ENCODE measurements at regions not wholly inside any gene's neighbourhood (a gene's known extent, or its start where the extent isn't known, plus 50 kb on each side); places are given as distances from the start of the nearest gene placed in this dataset.

DNA sequence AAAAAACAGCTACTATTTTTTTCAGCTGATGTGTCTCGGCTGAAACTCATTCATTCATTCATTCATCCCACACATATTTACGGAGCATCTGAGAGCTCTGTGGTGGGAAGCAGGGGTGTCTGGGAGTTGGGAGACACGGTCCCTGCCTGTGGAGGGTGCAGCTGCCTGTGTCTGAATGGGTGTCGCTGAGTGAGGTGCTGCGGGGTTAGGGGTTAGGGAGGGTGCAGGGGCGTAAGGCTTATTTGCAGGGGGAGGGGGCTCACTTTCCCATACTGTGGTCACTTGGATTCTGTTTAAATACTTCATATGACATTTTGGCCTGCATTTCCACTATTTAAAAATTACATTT is 89.4 kb upstream of the ASB18 start:
- no peak for DNase-seq (ENCODE audit: low read depth, low spot score)
- H3K36me3 ChIP-seq (ENCODE audit: control insufficient read depth, insufficient read depth, low read length): no peaks in the 10 kb centered on the region; the same call in 1 of the 2 replicates
- no peak overlapping the region for H3K4me3 ChIP-seq (ENCODE audit: low read depth in 2 of 2, low read length in 2 of 2)
- CTCF ChIA-PET: no interaction called here
- BruUV-seq (replicated peaks): no TSS peak
- POLR2A ChIA-PET: no interaction called here
- in situ Hi-C loops (cut with HindIII; ENCODE audit: low pct_unique_long_range_greater_than_20kb, low sequenced_read_pairs): no loop called here
- intact Hi-C loops (cut with micrococcal nuclease; ENCODE audit: unreplicated experiment): loop anchor here (2.0 to 5.0 kb wide), 3 partner anchors 214 to 707 kb away; partner anchors contain the start of gene ACKR3
- no peak for ATAC-seq
- H3K27ac ChIP-seq (ENCODE audit: low read length): no peak overlapping the region
- TF ChIP-seq, protein P1, sequence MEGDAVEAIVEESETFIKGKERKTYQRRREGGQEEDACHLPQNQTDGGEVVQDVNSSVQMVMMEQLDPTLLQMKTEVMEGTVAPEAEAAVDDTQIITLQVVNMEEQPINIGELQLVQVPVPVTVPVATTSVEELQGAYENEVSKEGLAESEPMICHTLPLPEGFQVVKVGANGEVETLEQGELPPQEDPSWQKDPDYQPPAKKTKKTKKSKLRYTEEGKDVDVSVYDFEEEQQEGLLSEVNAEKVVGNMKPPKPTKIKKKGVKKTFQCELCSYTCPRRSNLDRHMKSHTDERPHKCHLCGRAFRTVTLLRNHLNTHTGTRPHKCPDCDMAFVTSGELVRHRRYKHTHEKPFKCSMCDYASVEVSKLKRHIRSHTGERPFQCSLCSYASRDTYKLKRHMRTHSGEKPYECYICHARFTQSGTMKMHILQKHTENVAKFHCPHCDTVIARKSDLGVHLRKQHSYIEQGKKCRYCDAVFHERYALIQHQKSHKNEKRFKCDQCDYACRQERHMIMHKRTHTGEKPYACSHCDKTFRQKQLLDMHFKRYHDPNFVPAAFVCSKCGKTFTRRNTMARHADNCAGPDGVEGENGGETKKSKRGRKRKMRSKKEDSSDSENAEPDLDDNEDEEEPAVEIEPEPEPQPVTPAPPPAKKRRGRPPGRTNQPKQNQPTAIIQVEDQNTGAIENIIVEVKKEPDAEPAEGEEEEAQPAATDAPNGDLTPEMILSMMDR (IDR thresholded peaks at IDR 0.05): no peak
- TF ChIP-seq, protein P2, sequence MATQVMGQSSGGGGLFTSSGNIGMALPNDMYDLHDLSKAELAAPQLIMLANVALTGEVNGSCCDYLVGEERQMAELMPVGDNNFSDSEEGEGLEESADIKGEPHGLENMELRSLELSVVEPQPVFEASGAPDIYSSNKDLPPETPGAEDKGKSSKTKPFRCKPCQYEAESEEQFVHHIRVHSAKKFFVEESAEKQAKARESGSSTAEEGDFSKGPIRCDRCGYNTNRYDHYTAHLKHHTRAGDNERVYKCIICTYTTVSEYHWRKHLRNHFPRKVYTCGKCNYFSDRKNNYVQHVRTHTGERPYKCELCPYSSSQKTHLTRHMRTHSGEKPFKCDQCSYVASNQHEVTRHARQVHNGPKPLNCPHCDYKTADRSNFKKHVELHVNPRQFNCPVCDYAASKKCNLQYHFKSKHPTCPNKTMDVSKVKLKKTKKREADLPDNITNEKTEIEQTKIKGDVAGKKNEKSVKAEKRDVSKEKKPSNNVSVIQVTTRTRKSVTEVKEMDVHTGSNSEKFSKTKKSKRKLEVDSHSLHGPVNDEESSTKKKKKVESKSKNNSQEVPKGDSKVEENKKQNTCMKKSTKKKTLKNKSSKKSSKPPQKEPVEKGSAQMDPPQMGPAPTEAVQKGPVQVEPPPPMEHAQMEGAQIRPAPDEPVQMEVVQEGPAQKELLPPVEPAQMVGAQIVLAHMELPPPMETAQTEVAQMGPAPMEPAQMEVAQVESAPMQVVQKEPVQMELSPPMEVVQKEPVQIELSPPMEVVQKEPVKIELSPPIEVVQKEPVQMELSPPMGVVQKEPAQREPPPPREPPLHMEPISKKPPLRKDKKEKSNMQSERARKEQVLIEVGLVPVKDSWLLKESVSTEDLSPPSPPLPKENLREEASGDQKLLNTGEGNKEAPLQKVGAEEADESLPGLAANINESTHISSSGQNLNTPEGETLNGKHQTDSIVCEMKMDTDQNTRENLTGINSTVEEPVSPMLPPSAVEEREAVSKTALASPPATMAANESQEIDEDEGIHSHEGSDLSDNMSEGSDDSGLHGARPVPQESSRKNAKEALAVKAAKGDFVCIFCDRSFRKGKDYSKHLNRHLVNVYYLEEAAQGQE (IDR thresholded peaks at IDR 0.05; ENCODE audit: insufficient read depth in 1 of 2, low read depth in 2 of 2, low read length in 1 of 2): no peak
- no peak for TF ChIP-seq POLR2AphosphoS5 (IDR thresholded peaks at IDR 0.05; ENCODE audit: low read depth, low read length)
- no peaks in the 10 kb centered on the region for H3K27me3 ChIP-seq (ENCODE audit: control insufficient read depth, insufficient read depth, low read length)
- H3K4me1 ChIP-seq (ENCODE audit: control insufficient read depth, insufficient read depth, low read length): no peaks in the 10 kb centered on the region
- H3K9me3 ChIP-seq (ENCODE audit: control insufficient read depth, insufficient read depth, low read depth, low read length): no peaks in the 10 kb centered on the region

DNA sequence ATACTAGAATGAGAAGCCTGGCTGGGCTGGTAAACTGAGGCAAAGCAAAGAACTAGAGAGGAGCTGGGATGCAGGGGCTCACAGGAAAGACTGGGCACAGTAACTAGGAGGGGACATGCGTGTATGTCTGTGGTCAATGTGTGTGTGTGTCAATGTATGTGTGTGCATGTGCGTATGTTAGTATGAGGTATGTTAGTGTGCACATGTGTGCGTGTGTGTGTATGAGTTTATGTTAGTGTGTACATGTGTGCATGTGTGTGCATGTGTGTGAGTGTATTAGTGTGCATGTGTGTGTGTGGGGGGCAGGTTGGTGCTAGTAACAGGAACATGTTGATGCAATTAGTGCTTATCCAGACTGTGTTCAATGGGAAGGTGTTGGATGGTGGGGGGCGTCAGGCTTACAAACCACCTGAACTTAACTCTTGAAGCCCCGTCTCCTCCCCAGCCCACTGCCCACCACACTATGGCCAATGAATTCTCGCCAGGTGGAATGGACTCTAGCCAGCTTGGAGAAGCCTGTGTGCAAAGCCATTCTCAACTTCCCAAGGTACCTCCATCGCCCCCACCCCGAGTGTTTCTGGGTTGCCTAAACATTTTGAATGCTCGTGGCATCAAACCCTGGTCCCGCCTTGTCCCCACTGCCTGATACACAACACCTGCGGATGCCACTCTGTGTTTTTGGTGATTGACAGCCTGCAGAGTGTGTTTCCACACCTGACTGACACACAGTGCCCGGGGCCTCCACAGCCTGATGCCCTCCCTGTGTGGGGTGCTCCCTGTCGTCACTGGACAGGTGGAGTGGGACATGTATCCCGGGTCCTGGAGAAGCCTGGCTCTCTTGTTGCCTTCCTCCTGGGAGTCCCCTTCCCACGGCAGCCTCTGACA is 90.1 kb upstream of the ASB18 start:
- ChIA-PET CTCF (no interaction called here), POLR2A (no interaction called here)
- TF ChIP-seq, protein P1 (IDR thresholded peaks at IDR 0.05): no peak
- no peak for TF ChIP-seq POLR2AphosphoS5 (IDR thresholded peaks at IDR 0.05; ENCODE audit: low read depth, low read length)
- TF ChIP-seq, protein P2 (IDR thresholded peaks at IDR 0.05; ENCODE audit: insufficient read depth in 1 of 2, low read depth in 2 of 2, low read length in 1 of 2): no peak
- no peak for TF ChIP-seq TCF7L2 (IDR thresholded peaks at IDR 0.05; ENCODE audit: low read depth, low read length)
- no peak for TF ChIP-seq SIN3A (IDR thresholded peaks at IDR 0.05; ENCODE audit: borderline replicate concordance, insufficient read depth, low read depth, low read length)
- in situ Hi-C loops (cut with HindIII; ENCODE audit: low pct_unique_long_range_greater_than_20kb, low sequenced_read_pairs): no loop called here
- Histone ChIP-seq H3K27me3 (ENCODE audit: control insufficient read depth, insufficient read depth, low read length) (no peaks in the 10 kb centered on the region), H3K4me3 (ENCODE audit: low read depth in 2 of 2, low read length in 2 of 2) (no peak overlapping the region), H3K36me3 (ENCODE audit: control insufficient read depth, insufficient read depth, low read length) (no peaks in the 10 kb centered on the region; the same call in 1 of the 2 replicates), H3K9me3 (ENCODE audit: control insufficient read depth, insufficient read depth, low read depth, low read length) (no peaks in the 10 kb centered on the region), H3K4me1 (ENCODE audit: control insufficient read depth, insufficient read depth, low read length) (no peaks in the 10 kb centered on the region; the same call in 1 of the 2 replicates), H3K27ac (ENCODE audit: low read length) (no peak overlapping the region)
- DNase-seq (ENCODE audit: low read depth, low spot score): no peak
- no peak for ATAC-seq
- BruUV-seq (replicated peaks): no TSS peak
- intact Hi-C loops (cut with micrococcal nuclease; ENCODE audit: unreplicated experiment): loop anchor here (5.0 kb wide), 1 partner anchor 213 kb away; the partner anchor contains the start of gene ACKR3
